PFSK-1 (cell line): ENCODE measurements at regions not wholly inside any gene's neighbourhood (a gene's known extent, or its start where the extent isn't known, plus 50 kb on each side); places are given as distances from the start of the nearest gene placed in this dataset.

Experiments used
- POLR2AphosphoS5 ChIP-seq: IDR thresholded peaks from 2 replicates; pipeline ENCODE4 v1.6.1; 2012; ENCODE audit warnings: low read depth, mild to moderate bottlenecking, control low read depth, low read length, moderate library complexity
- REST ChIP-seq, 2 experiments: IDR thresholded peaks; 2 replicates each; pipeline versions ENCODE4 v1.6.1 to v1.8.0; 2011 to 2012; ENCODE audit warnings: low read depth in 2 of 2, low read length in 2 of 2, control low read depth in 1 of 2, inconsistent platforms in 1 of 2, mild to moderate bottlenecking in 1 of 2, moderate library complexity in 1 of 2; ENCODE audit not compliant: insufficient read depth in 1 of 2
- TAF1 ChIP-seq: IDR thresholded peaks from 2 replicates; pipeline ENCODE4 v1.6.1; 2012; ENCODE audit warnings: low read length, control low read depth, borderline replicate concordance; ENCODE audit not compliant: insufficient read depth

GRCh38 chr9:78386773-78387172, 89.8 kb downstream of the PSAT1 start:
- TF ChIP-seq REST (IDR thresholded peaks at IDR 0.05; ENCODE audit: insufficient read depth in 1 of 2, low read depth in 2 of 2, low read length in 2 of 2) (no peak), TAF1 (no peak), POLR2AphosphoS5 (no peak)
